ENCODE measurements at regions not wholly inside any gene's neighbourhood (a gene's known extent, or its start where the extent isn't known, plus 50 kb on each side); places are given as distances from the start of the nearest gene placed in this dataset.
"Not testable (repeated sequence)": the region's sequence is repeated elsewhere in the genome, so short reads cannot be mapped to it uniquely, and the experiment has no call there.

GRCh38 chr17:21780293-21780888 is 88.1 kb downstream of the KCNJ18 start:
- not testable (repeated sequence) for TF ChIP-seq CTCF (IDR thresholded peaks at IDR 0.05); SIN3A (IDR thresholded peaks at IDR 0.05; ENCODE audit: borderline replicate concordance, insufficient read depth, low read depth, low read length); POLR2AphosphoS5 (IDR thresholded peaks at IDR 0.05; ENCODE audit: low read depth, low read length); REST (IDR thresholded peaks at IDR 0.05; ENCODE audit: insufficient read depth in 1 of 2, low read depth in 2 of 2, low read length in 1 of 2); TCF7L2 (IDR thresholded peaks at IDR 0.05; ENCODE audit: low read depth, low read length)

Measured in Panc1 (cell line).